ENCODE measurements at regions not wholly inside any gene's neighbourhood (a gene's known extent, or its start where the extent isn't known, plus 50 kb on each side); places are given as distances from the start of the nearest gene placed in this dataset.

GRCh38 chr6:3619800-3620199 lies 131.7 kb downstream of the PXDC1 start:
- H3K36me3 ChIP-seq (ENCODE audit: control insufficient read depth, insufficient read depth, low read length) = no peaks in the 10 kb centered on the region
- DNase-seq (no peak), ATAC-seq (ENCODE audit: low read depth) (no peak)
- no peak overlapping the region for H4K91ac ChIP-seq (ENCODE audit: insufficient read depth, low read depth, low read length)
- no peak overlapping the region for H3K23ac ChIP-seq (ENCODE audit: low read depth, low read length)
- no peaks in the 10 kb centered on the region for H3K9me3 ChIP-seq (ENCODE audit: control insufficient read depth, insufficient read depth, low read length)
- in situ Hi-C loops (cut with MboI; ENCODE audit: low sequenced_read_pairs) = no loop called here
- no peaks in the 10 kb centered on the region for H3K4me1 ChIP-seq (ENCODE audit: control insufficient read depth, insufficient read depth, low read length)
- H2BK5ac ChIP-seq (ENCODE audit: low read depth, low read length, poor library complexity, severe bottlenecking) = no peak overlapping the region
- no peak overlapping the region for H4K8ac ChIP-seq (ENCODE audit: low read depth in 2 of 2, low read length in 2 of 2)
- H3K79me1 ChIP-seq (ENCODE audit: low read depth in 1 of 2, low read length in 2 of 2) = no peaks in the 10 kb centered on the region
- H2AK5ac ChIP-seq (ENCODE audit: low read depth, low read length) = no peak overlapping the region
- H2BK15ac ChIP-seq (ENCODE audit: low read depth, low read length) = no peak overlapping the region
- no peak overlapping the region for H3K9ac ChIP-seq (ENCODE audit: low read depth, low read length)
- no peak overlapping the region for H3K27ac ChIP-seq (ENCODE audit: insufficient read depth, low read length)
- H4K5ac ChIP-seq (ENCODE audit: low read depth, low read length) = no peak overlapping the region
- no TSS peak for BruUV-seq (replicated peaks)
- CTCF ChIA-PET = no interaction called here
- no peak overlapping the region for H3K4me2 ChIP-seq (ENCODE audit: low read depth, low read length)
- dilution Hi-C loops (cut with HindIII; ENCODE audit: low sequenced_read_pairs, unreplicated experiment) = no loop called here
- no peak overlapping the region for H3K18ac ChIP-seq (ENCODE audit: low read depth, low read length)
- no CpG with 5 or more reads among the region's 4 CpGs for WGBS, 2 experiments (ENCODE audit: extremely low coverage in 2 of 2, insufficient read length in 1 of 2)
- H3K4me3 ChIP-seq (ENCODE audit: insufficient read depth, low read depth, low read length) = no peak overlapping the region
- H3K4ac ChIP-seq (ENCODE audit: low read depth, low read length) = no peak overlapping the region
- TF ChIP-seq FOS (IDR thresholded peaks at IDR 0.05; ENCODE audit: low read depth, low read length) = no peak
- TF ChIP-seq NFE2L2 (IDR thresholded peaks at IDR 0.05; ENCODE audit: low read depth, low read length) = no peak
- no peak for TF ChIP-seq MAFK (IDR thresholded peaks at IDR 0.05; ENCODE audit: low read depth, low read length)
- TF ChIP-seq RCOR1 (IDR thresholded peaks at IDR 0.05; ENCODE audit: insufficient replicate concordance, low read length) = no peak
- no peak for TF ChIP-seq ELK1 (IDR thresholded peaks at IDR 0.05; ENCODE audit: borderline replicate concordance, low read depth, low read length)
- TF ChIP-seq CTCF (conservative IDR thresholded peaks at IDR 0.05; ENCODE audit: low read depth, low read length) = no peak
- TF ChIP-seq SMC3 (IDR thresholded peaks at IDR 0.05; ENCODE audit: low read depth, low read length) = no peak
- H3K27me3 ChIP-seq (ENCODE audit: control insufficient read depth, insufficient read depth, low read length) = peaks cover 68% of the 10 kb centered on the region
- H3K9me1 ChIP-seq (ENCODE audit: insufficient read depth, low read length) = no peaks in the 10 kb centered on the region
- no peak overlapping the region for H2BK20ac ChIP-seq (ENCODE audit: low read depth, low read length)
- H2BK120ac ChIP-seq (ENCODE audit: low read depth, low read length) = no peak overlapping the region
- no peak overlapping the region for H3K14ac ChIP-seq (replicated peaks; ENCODE audit: low read depth, low read length)
- H4K20me1 ChIP-seq (ENCODE audit: insufficient read depth, low read length) = no peaks in the 10 kb centered on the region
- intact Hi-C loops (cut with micrococcal nuclease) = no loop called here
- no peak overlapping the region for H2AFZ ChIP-seq (replicated peaks; ENCODE audit: low read length, poor library complexity)
- H3K56ac ChIP-seq (ENCODE audit: extremely low read depth, insufficient read depth, low read length) = no peak overlapping the region
- POLR2A ChIA-PET (ENCODE audit: unreplicated experiment) = no interaction called here
- no peak overlapping the region for H2AK9ac ChIP-seq (replicated peaks; ENCODE audit: low read depth, low read length, poor library complexity)
